OCI-LY1 (cell line): ENCODE measurements at regions not wholly inside any gene's neighbourhood (a gene's known extent, or its start where the extent isn't known, plus 50 kb on each side); places are given as distances from the start of the nearest gene placed in this dataset.
"Not testable (repeated sequence)": the region's sequence is repeated elsewhere in the genome, so short reads cannot be mapped to it uniquely, and the experiment has no call there.

Experiments used
- EZH2 ChIP-seq: fragments of 200-600 bp; sonication (generic), shearing (Covaris generic); IDR thresholded peaks from 2 replicates; pipeline ENCODE4 v1.8.0; 2017; ENCODE audit warnings: borderline replicate concordance, mixed run types, mild to moderate bottlenecking, antibody characterized with exemption, low read length, moderate library complexity, mixed read lengths
- TF ChIP-seq, protein P1 (sequence below): fragments of 200-600 bp; sonication (generic), shearing (Covaris generic); IDR thresholded peaks from 2 replicates; pipeline ENCODE4 v1.5.1; 2017; ENCODE audit warnings: mild to moderate bottlenecking, antibody characterized with exemption, low read length, moderate library complexity, mixed read lengths

DNA sequence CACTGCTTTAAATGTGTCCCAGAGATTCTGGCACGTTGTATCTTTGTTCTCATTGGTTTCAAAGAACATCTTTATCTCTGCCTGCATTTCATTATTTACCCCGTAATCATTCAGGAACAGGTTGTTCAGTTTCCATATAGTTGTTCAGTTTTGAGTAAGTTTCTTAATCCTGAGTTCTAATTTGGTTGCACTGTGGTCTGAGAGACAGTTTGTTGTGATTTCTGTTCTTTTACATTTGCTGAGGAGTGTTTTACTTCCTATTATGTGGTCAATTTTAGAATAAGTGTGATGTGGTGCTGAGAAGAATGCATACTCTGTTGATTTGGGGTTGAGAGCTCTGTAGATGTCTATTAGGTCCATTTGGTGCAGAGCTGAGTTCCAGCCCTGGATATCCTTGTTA, 148.1 kb downstream of the VSIG4 start:
- TF ChIP-seq EZH2, result not testable (repeated sequence)
- TF ChIP-seq, protein P1, sequence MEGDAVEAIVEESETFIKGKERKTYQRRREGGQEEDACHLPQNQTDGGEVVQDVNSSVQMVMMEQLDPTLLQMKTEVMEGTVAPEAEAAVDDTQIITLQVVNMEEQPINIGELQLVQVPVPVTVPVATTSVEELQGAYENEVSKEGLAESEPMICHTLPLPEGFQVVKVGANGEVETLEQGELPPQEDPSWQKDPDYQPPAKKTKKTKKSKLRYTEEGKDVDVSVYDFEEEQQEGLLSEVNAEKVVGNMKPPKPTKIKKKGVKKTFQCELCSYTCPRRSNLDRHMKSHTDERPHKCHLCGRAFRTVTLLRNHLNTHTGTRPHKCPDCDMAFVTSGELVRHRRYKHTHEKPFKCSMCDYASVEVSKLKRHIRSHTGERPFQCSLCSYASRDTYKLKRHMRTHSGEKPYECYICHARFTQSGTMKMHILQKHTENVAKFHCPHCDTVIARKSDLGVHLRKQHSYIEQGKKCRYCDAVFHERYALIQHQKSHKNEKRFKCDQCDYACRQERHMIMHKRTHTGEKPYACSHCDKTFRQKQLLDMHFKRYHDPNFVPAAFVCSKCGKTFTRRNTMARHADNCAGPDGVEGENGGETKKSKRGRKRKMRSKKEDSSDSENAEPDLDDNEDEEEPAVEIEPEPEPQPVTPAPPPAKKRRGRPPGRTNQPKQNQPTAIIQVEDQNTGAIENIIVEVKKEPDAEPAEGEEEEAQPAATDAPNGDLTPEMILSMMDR, result not testable (repeated sequence)
